ENCODE measurements at regions not wholly inside any gene's neighbourhood (a gene's known extent, or its start where the extent isn't known, plus 50 kb on each side); places are given as distances from the start of the nearest gene placed in this dataset.
"Not testable (repeated sequence)": the region's sequence is repeated elsewhere in the genome, so short reads cannot be mapped to it uniquely, and the experiment has no call there.

- 87 to 88% methylated on average over 4 of the region's 4 CpGs for WGBS, 2 donors
- intact Hi-C loops (cut with DNase I; ENCODE audit: low total_unique reads) = no loop called here
- H3K9me3 ChIP-seq = no peaks in the 10 kb centered on the region
- H3K27me3 ChIP-seq = no peaks in the 10 kb centered on the region
- DNase-seq = no peak
- H3K4me3 ChIP-seq = no peak overlapping the region
- TF ChIP-seq CTCF (IDR thresholded peaks at IDR 0.05) (no peak), POLR2A (IDR thresholded peaks at IDR 0.05) (no peak)
- no peak overlapping the region for H3K27ac ChIP-seq
- no peaks in the 10 kb centered on the region for H3K36me3 ChIP-seq (ENCODE audit: low read depth, missing control alignments)
- H3K4me1 ChIP-seq = no peaks in the 10 kb centered on the region
These were observed 191.3 kb upstream of the IRX5 start for GRCh38 chr16:54739381-54739780.

GRCh38 chr16:54734156-54734555, 196.5 kb upstream of the IRX5 start:
- Histone ChIP-seq H3K9me3 (no peaks in the 10 kb centered on the region), H3K4me1 (no peaks in the 10 kb centered on the region), H3K27me3 (no peaks in the 10 kb centered on the region), H3K4me3 (no peak overlapping the region), H3K27ac (no peak overlapping the region), H3K36me3 (ENCODE audit: low read depth, missing control alignments) (no peaks in the 10 kb centered on the region)
- TF ChIP-seq CTCF (IDR thresholded peaks at IDR 0.05) (no peak), POLR2A (IDR thresholded peaks at IDR 0.05) (no peak)
- WGBS, 2 donors = 81 to 90% methylated on average over 1 of the region's 1 CpG
- intact Hi-C loops (cut with DNase I; ENCODE audit: low total_unique reads) = no loop called here
- DNase-seq = no peak

GRCh38 chr16:54727696-54728095, 203.0 kb upstream of the IRX5 start:
- 65 to 71% methylated on average over 1 of the region's 1 CpG for WGBS, 2 donors
- DNase-seq; H3K4me1 ChIP-seq; intact Hi-C loops (cut with DNase I; ENCODE audit: low total_unique reads); H3K27me3 ChIP-seq; H3K4me3 ChIP-seq; H3K9me3 ChIP-seq; H3K36me3 ChIP-seq (ENCODE audit: low read depth, missing control alignments); H3K27ac ChIP-seq: not testable (repeated sequence)

- TF ChIP-seq POLR2A (IDR thresholded peaks at IDR 0.05) (no peak), CTCF (IDR thresholded peaks at IDR 0.05) (no peak)
- H3K4me3 ChIP-seq = no peak overlapping the region
- H3K27ac ChIP-seq = no peak overlapping the region
- H3K9me3 ChIP-seq = no peaks in the 10 kb centered on the region
- no peaks in the 10 kb centered on the region for H3K27me3 ChIP-seq
- intact Hi-C loops (cut with DNase I; ENCODE audit: low total_unique reads) = no loop called here
- no peaks in the 10 kb centered on the region for H3K36me3 ChIP-seq (ENCODE audit: low read depth, missing control alignments)
- no peak for DNase-seq
- H3K4me1 ChIP-seq = no peaks in the 10 kb centered on the region
- WGBS, 2 donors = 52 to 71% methylated on average over 3 of the region's 3 CpGs
These were observed 206.2 kb upstream of the IRX5 start for GRCh38 chr16:54724346-54724925.

DNA sequence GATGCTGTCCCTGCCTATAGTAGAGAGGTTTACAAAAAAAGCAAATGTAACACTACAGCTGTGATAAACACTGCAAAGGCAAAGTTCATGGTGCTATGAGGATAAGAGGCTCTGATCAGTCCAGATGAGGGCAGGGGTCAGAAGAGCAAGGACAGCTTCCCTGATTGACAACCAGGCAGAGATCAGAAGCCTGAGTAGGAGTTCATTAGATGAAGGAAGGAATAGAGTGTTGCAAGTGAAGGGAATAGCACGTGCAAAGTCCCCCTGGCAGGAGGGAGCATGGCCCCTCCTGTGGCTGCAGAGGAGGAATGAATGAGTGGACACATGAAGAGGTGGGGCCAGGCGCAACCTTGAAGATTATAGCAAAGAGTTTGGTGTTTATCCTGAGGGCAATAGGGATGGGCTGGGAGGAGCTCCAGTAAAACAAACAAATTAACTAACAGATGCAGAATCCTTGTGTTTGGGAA, 208.4 kb upstream of the IRX5 start:
- Histone ChIP-seq H3K27me3 (no peaks in the 10 kb centered on the region), H3K4me1 (no peaks in the 10 kb centered on the region), H3K4me3 (no peak overlapping the region), H3K27ac (no peak overlapping the region), H3K9me3 (no peaks in the 10 kb centered on the region), H3K36me3 (ENCODE audit: low read depth, missing control alignments) (no peaks in the 10 kb centered on the region)
- DNase-seq = no peak
- 75 to 91% methylated on average over 2 of the region's 2 CpGs for WGBS, 2 donors
- no peak for TF ChIP-seq CTCF (IDR thresholded peaks at IDR 0.05)
- TF ChIP-seq POLR2A (IDR thresholded peaks at IDR 0.05) = no peak
- intact Hi-C loops (cut with DNase I; ENCODE audit: low total_unique reads) = no loop called here
